ENCODE measurements at regions not wholly inside any gene's neighbourhood (a gene's known extent, or its start where the extent isn't known, plus 50 kb on each side); places are given as distances from the start of the nearest gene placed in this dataset.

GRCh38 chr11:116661056-116661455 lies 111.7 kb downstream of the BUD13 start:
- TF ChIP-seq CTCF (conservative IDR thresholded peaks at IDR 0.05; ENCODE audit: low read depth in 2 of 2) (no peak), REST (IDR thresholded peaks at IDR 0.05; ENCODE audit: unreplicated experiment) (no peak), POLR2AphosphoS5 (IDR thresholded peaks at IDR 0.05; ENCODE audit: low read depth) (no peak), NANOG (IDR thresholded peaks at IDR 0.05; ENCODE audit: borderline replicate concordance) (no peak), EZH2 (IDR thresholded peaks at IDR 0.05; ENCODE audit: low read depth, unreplicated experiment) (no peak), CREB1 (CRISPR knock-in tag; IDR thresholded peaks at IDR 0.05; ENCODE audit: low read depth) (no peak), EZH2phosphoT487 (IDR thresholded peaks at IDR 0.05; ENCODE audit: unreplicated experiment) (no peak), STAT1 (IDR thresholded peaks at IDR 0.05; ENCODE audit: unreplicated experiment) (no peak), JUNB (IDR thresholded peaks at IDR 0.05; ENCODE audit: unreplicated experiment) (no peak), ZNF114 (CRISPR knock-in tag; IDR thresholded peaks at IDR 0.05) (no peak), ETS1 (IDR thresholded peaks at IDR 0.05) (no peak)
